Bronchial epithelial cell (primary cell): ENCODE measurements at regions not wholly inside any gene's neighbourhood (a gene's known extent, or its start where the extent isn't known, plus 50 kb on each side); places are given as distances from the start of the nearest gene placed in this dataset.

ENCODE experiments used
- DNase-seq: peaks from one replicate; pipeline ENCODE4 v3.0.0-alpha.2; 2010; ENCODE audit warnings: low read depth
- FAIRE-seq: peaks from 2 replicates; lab custom pipeline; 2011; peaks lifted over from hg19 to GRCh38; lab: Jason Lieb, UNC
- H3K27me3 ChIP-seq: 2 replicates; pipeline ENCODE4 v1.5.1; 2011; ENCODE audit warnings: low read length; ENCODE audit not compliant: control insufficient read depth, insufficient read depth
- H3K36me3 ChIP-seq: 2 replicates; pipeline ENCODE4 v1.5.1; 2011; ENCODE audit warnings: low read length; ENCODE audit not compliant: control insufficient read depth, insufficient read depth
- H3K4me3 ChIP-seq: 2 replicates; pipeline ENCODE4 v1.5.1; 2011; ENCODE audit warnings: mild to moderate bottlenecking, low read depth, low read length, control low read depth
- CTCF ChIP-seq: IDR thresholded peaks from 2 replicates; pipeline ENCODE4 v1.5.1; 2011; ENCODE audit warnings: mild to moderate bottlenecking, moderate library complexity, low read length, control low read depth, inconsistent platforms; ENCODE audit not compliant: insufficient read depth, severe bottlenecking

- DNase-seq (no peak), FAIRE-seq (no peak)
- Histone ChIP-seq H3K36me3 (no peaks in the 10 kb centered on the region), H3K4me3 (no peak overlapping the region), H3K27me3 (no peaks in the 10 kb centered on the region)
- TF ChIP-seq CTCF = no peak
These were observed 453.9 kb downstream of the MED13L start for GRCh38 chr12:115823635-115824034.

- DNase-seq (no peak), FAIRE-seq (peak; percentile 7)
- no peaks in the 10 kb centered on the region for H3K27me3 ChIP-seq
- H3K36me3 ChIP-seq = no peaks in the 10 kb centered on the region
- TF ChIP-seq CTCF = no peak
- no peak overlapping the region for H3K4me3 ChIP-seq
These were observed 456.8 kb downstream of the MED13L start for GRCh38 chr12:115820656-115821055.

- no peak for TF ChIP-seq CTCF
- H3K27me3 ChIP-seq = no peaks in the 10 kb centered on the region
- FAIRE-seq (no peak), DNase-seq (no peak)
- no peaks in the 10 kb centered on the region for H3K36me3 ChIP-seq
- no peak overlapping the region for H3K4me3 ChIP-seq
These were observed 458.5 kb downstream of the MED13L start for GRCh38 chr12:115818973-115819372.

GRCh38 chr12:115817389-115817788 lies 460.1 kb downstream of the MED13L start:
- Histone ChIP-seq H3K36me3 (no peaks in the 10 kb centered on the region), H3K4me3 (no peak overlapping the region), H3K27me3 (no peaks in the 10 kb centered on the region)
- no peak for TF ChIP-seq CTCF
- FAIRE-seq (no peak), DNase-seq (no peak)

- TF ChIP-seq CTCF = no peak
- H3K36me3 ChIP-seq = no peaks in the 10 kb centered on the region
- no peaks in the 10 kb centered on the region for H3K27me3 ChIP-seq
- FAIRE-seq = no peak
- no peak overlapping the region for H3K4me3 ChIP-seq
- no peak for DNase-seq
These were observed 461.6 kb downstream of the MED13L start for GRCh38 chr12:115815924-115816323.

GRCh38 chr12:115813256-115813655 lies 464.2 kb downstream of the MED13L start:
- FAIRE-seq = no peak
- DNase-seq = no peak
- H3K36me3 ChIP-seq = no peaks in the 10 kb centered on the region
- H3K27me3 ChIP-seq = no peaks in the 10 kb centered on the region
- TF ChIP-seq CTCF = no peak
- H3K4me3 ChIP-seq = no peak overlapping the region
